GM21528 (cell line): ENCODE measurements at regions not wholly inside any gene's neighbourhood (a gene's known extent, or its start where the extent isn't known, plus 50 kb on each side); places are given as distances from the start of the nearest gene placed in this dataset.
A peak's percentile ranks its signal among the peaks of the same experiment; 100 is the strongest.

Source experiments
- ATAC-seq: cut with Tn5 transposase; IDR thresholded peaks from one replicate; pipeline ENCODE4 v1.9.1; 2021; ENCODE audit warnings: mild to moderate bottlenecking, moderate library complexity; ENCODE audit not compliant: unreplicated experiment, low FRiP score

- no peak for ATAC-seq
Observed at GRCh38 chr13:39232401-39232980, 194.2 kb downstream of the NHLRC3 start.

GRCh38 chr13:39232999-39233398 lies 194.7 kb downstream of the NHLRC3 start:
- ATAC-seq = no peak

GRCh38 chr13:39233519-39233918 lies 195.3 kb downstream of the NHLRC3 start:
- no peak for ATAC-seq

DNA sequence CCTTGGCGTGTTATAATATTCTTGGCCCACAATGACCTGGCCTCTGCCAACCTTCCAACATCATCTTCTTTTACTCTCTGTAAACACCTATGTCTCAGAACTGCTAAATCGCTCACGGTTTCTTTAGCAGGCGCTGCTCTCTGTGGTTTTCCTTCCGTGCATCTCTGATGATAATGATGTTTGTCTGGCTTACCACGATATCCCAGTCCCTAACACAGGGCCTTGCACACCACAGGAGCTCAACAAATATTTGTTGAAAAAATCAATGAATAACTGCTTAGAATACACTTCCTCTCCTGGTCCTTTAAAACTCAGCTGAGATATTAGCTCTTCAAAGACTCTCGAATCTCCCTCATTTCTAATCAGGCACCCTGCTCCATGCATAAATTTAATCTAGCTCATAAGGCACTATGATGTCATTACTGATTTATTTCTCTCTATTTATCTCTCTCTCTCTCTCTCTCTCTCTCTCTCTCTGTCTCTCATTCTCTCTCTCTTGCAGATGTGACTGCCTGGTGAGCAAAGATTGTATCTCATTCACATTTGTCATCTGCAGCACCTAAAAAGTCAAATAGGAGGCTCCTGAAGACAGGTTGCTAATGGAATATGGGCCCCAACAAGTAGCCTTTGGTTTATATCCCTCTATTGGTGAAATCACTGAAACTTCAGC lies 206.4 kb downstream of the NHLRC3 start:
- no peak for ATAC-seq

- no peak for ATAC-seq
Observed at GRCh38 chr13:39245688-39246087, 207.4 kb downstream of the NHLRC3 start.

- no peak for ATAC-seq
Observed at GRCh38 chr13:39249982-39250381, 211.7 kb downstream of the NHLRC3 start.

DNA sequence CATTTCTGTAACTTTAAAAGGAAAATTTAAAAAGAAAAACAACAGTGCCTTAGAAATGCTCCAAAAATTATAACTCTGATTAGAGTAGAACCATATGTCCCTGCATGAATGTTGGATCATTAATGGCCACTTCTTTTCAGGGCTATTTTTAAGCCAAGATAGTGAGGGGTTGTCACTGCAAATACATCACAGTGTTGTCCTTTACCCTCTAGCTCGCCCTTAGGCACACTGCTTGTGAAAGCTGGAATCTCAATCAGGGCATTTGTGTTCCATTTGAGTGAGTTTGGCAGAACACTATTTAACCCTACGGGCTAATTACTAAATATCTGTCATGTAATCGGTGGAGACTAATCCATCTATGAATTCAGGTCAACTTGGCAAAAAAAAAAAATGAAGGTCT lies 212.2 kb downstream of the NHLRC3 start:
- no peak for ATAC-seq

DNA sequence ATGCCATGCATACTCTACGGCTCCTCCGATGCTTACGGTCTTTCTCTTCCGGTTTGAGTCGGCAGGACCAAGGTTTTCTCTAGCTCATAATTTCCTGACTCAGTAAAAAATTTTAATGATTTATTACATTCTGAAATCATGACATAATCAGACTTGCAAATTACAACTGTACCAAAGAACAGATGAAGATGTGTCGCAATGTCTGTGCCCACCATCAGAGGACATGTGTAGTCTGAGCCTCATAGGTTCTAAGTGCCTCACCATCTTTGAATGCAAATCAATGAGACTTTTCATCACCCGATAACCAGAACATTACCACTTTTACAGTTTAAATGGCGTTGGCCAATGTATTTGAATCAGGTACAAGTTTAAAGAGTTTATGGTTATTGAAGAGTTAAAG lies 213.1 kb downstream of the NHLRC3 start:
- no peak for ATAC-seq

GRCh38 chr13:39253774-39254173 lies 215.5 kb downstream of the NHLRC3 start:
- no peak for ATAC-seq

GRCh38 chr13:39254601-39255000 lies 216.3 kb downstream of the NHLRC3 start:
- ATAC-seq = no peak

DNA sequence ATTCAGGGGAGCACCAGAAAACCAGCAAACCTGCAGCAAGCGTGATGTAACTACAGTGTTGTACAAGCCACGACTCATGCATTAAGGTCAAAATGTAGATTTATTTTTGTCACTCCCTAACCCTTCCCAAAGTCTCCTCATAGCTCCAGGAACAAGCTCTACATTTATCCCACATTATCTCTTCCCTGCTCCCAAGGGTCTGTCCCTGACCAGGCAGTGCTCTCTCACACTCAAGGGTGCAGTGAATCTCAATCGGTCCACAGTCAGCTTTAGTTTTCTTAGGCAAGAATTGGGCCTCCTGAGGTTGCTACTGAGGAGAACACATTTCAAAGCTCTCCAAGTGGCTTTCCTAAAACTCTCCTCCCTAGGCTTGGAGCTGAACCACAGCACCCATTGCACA lies 219.4 kb downstream of the NHLRC3 start:
- no peak for ATAC-seq

- ATAC-seq = no peak
Observed at GRCh38 chr13:39259371-39260140, 221.3 kb downstream of the NHLRC3 start.

DNA sequence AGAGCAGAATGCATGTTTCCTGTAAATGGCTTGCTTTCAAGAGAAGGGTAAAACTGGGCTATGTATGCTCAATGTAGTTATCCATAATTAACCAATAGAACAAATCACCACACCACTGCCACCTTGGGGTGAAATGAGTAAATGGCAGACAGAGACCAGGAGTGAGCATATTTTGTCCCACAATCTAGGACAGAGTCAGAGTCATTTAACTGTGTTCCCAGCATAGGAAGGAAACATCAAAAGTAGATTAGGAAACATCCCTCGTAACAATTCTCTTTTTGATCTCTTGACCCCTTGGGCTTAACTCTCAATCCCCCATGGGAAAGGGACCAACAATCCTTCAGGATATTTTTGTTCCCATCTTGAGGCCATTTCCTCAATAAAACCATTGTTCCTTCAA lies 224.8 kb downstream of the NHLRC3 start:
- ATAC-seq = peak; percentile 90

DNA sequence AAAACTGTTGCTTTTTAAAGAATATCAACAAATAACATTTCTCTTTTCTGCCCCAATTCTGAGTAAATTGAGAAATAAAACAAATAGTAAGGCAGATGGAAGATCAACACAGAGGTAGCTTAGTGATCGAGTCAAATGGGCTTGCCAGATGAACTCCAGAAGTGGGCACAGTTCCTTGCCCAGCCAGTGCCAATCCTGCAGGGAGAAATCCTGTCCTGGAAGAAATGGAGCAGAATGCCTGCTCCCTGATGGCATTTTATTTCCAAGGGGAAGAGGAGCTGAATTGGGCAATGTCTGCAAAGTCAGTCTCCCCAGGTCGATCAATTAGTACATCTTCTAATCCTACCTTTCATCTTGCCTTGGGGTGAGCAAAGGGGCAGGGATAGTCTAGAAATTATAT lies 225.3 kb downstream of the NHLRC3 start:
- ATAC-seq = no peak

DNA sequence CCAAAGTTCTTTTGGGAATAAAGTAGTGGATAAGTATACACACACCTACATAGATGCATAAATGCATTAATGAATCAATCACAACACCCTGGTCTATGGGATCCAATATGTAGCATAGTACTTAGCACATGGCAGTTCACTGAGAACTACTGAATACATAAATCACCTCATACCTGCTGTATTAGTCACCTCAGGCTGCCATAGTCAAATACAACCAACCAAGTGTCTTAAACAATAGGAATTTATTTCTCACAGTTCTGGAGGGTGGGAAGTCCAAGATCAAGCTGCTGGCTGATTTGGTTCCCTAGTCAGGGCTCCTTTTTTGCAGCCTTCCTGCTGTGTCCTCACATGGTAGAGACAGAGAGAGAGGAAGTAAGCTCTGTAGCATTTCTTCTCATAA lies 228.2 kb downstream of the NHLRC3 start:
- no peak for ATAC-seq

DNA sequence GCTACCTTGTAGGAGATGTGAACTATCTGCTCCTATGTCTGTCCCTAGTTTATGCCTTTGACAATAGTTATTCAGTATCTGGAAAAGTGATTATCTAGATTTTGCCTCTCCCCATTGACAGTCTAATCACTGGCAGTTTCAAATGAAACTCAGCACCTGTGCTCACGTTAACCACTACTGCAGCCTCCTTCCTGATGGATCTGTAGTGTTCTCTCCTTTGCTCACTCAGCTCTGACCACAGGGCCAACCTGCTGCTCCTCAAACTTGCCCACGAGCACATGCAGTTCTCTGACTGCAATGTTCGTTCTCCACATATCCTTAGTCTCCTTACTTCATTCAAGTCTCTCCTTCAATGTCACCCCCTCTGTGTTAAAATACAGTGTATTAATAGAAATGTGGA lies 230.1 kb downstream of the NHLRC3 start:
- ATAC-seq = no peak

DNA sequence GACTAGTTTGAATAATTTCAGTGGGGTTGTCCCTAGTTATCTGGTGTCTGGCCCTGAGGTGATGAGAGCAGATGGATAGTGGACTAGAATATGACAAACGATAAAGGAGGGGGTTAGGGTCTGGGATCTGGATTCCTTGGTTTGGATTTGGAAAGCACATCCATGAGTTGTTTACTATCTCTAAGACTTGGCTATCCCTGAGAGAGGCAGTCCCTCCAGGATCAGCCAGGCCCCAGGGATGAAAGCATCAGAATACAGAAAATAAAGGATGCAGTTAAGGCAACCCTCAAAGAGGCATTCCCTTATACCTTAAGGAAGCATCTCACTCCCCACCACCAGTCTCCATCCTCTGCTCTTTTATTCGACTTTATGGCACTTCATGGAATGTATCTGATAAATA lies 230.7 kb downstream of the NHLRC3 start:
- ATAC-seq = no peak

GRCh38 chr13:39269411-39269810 lies 231.2 kb downstream of the NHLRC3 start:
- ATAC-seq = no peak

GRCh38 chr13:39272994-39273393 lies 234.7 kb downstream of the NHLRC3 start:
- no peak for ATAC-seq

DNA sequence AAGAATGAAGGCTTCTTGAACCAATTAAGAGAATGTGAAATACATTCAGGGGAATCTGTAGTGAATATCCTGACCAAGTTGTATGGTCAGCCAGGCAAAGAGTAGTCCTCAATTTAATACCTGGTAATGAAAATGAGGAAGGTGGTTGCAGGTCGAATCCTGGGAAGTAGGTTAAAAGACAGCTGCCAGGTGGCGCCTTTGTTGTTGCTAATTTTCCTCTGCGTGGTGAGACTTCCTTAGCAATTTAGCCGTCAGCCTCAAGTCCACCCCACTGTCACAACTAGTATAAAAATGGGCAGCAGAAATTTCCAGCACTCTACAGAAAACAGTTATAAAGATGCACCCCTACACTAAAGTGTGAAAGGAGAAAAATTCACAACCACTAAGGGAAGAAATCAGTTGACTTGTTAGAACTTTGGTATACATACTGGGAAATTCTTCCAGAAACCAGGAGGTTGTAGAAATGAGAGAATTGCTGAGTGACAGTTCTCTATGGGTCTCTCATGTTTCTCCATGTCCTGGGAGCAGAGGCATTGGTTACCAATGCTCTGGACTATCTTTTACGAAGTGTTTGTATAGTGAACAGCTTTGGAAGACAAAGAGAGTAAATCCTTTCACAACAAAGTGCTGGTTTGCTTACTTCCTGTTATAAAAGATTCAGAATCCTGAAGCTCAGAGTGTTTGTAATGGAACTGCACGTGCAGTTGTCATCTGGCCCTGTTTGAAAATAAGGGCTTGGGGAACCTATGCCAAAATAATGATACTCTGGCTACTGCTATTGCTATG lies 235.9 kb downstream of the NHLRC3 start:
- no peak for ATAC-seq

DNA sequence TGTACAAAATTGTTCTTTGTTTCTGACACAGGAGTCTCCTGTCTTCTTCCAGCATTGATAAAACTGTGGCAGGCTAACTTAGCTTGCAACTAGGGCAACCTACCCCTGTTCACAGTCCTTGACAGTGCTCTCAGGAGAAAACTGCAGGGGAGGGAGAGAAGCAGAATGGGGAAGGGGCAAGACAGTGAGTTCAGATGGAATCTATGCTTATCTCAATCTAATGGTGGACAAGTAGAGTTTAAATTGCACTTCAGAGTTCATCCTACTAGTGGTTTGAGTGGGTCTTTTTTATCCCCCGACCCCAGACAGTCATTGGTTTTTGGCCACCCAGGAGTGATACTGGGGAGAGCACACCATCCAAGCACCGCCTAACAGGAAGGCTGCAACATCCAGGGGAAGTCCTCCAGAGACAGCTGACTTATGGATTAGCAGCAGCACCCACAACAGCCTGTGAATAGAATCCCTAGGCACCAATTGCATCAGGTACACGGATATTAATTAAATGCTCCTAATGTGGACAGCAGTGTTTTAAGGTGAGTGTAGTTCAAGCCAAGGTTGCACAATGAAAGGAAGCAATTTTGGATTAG lies 236.6 kb downstream of the NHLRC3 start:
- no peak for ATAC-seq
